ENCODE measurements at regions not wholly inside any gene's neighbourhood (a gene's known extent, or its start where the extent isn't known, plus 50 kb on each side); places are given as distances from the start of the nearest gene placed in this dataset.

DNA sequence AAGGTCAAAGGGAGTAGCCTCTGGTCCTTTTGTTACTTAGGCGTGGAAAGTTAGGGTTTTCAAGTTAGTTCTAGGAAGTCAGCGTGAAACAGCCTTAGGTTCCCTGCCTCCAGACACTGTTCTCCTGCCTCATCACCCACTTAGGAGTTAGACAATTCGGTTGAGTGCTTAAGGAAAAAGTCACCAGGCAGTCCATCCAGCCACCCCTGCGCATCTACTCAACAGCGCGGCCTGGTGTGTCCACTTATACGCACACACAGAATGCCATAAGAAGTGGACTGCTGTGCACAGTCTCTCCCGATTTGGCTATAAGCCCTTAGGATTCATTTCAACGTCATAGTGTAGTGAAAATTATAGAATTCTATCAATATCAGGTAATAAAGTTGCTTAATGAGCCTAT, 470.8 kb upstream of the TNP1 start:
- TF ChIP-seq POLR2A (IDR thresholded peaks at IDR 0.05; ENCODE audit: low read depth, low read length) (no peak), PAX5 (IDR thresholded peaks at IDR 0.05; ENCODE audit: insufficient read depth, low read length, severe bottlenecking) (no peak), POU2F2 (IDR thresholded peaks at IDR 0.05; ENCODE audit: low read depth, low read length) (no peak), POLR2AphosphoS5 (IDR thresholded peaks at IDR 0.05; ENCODE audit: low read depth, low read length) (no peak), SPI1 (IDR thresholded peaks at IDR 0.05; ENCODE audit: low read depth, low read length) (no peak), TAF1 (IDR thresholded peaks at IDR 0.05; ENCODE audit: low read depth, low read length) (no peak)
- FAIRE-seq (no peak), DNase-seq (ENCODE audit: insufficient read length, low spot score) (no peak)

DNA sequence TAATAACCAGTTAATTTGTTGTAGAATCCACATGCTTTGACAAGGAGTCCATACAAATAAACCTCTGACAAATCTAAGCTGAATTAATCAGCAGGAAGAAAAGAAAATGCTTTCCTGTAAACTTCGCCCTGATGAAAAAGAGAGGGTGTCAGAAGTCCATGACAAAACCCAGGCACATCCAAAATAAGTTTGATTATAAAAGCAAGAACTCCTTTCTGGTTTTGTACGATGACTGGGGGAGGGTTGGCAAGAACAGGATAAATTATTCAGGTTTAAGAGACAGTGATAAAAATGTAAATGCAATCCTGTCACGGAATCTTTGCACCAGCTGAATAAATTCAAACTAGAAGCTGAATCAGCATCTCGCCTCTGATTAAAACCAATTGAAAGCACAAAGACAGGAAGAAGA, 469.2 kb upstream of the TNP1 start:
- TF ChIP-seq POU2F2 (IDR thresholded peaks at IDR 0.05; ENCODE audit: low read depth, low read length) (no peak), TAF1 (IDR thresholded peaks at IDR 0.05; ENCODE audit: low read depth, low read length) (no peak), POLR2A (IDR thresholded peaks at IDR 0.05; ENCODE audit: low read depth, low read length) (no peak), PAX5 (IDR thresholded peaks at IDR 0.05; ENCODE audit: insufficient read depth, low read length, severe bottlenecking) (no peak), SPI1 (IDR thresholded peaks at IDR 0.05; ENCODE audit: low read depth, low read length) (no peak), POLR2AphosphoS5 (IDR thresholded peaks at IDR 0.05; ENCODE audit: low read depth, low read length) (no peak)
- DNase-seq (ENCODE audit: insufficient read length, low spot score) (no peak), FAIRE-seq (no peak)

DNA sequence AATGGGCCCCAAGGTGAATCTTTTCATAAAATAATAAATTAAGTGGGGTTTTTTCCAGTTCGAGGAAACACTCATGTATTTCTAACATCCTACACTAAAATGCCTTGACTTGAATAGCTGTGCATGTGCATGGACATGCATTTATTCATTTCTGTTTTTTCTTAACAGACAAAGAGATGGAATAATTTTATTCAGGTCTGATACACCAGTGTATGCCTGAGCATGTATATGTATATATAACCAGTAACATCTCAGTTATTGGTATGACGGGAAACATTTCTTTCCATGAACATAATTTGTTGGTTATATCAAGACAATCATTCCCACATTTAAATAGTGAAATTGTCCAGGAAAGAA, 468.7 kb upstream of the TNP1 start:
- DNase-seq (ENCODE audit: insufficient read length, low spot score) (no peak), FAIRE-seq (no peak)

DNA sequence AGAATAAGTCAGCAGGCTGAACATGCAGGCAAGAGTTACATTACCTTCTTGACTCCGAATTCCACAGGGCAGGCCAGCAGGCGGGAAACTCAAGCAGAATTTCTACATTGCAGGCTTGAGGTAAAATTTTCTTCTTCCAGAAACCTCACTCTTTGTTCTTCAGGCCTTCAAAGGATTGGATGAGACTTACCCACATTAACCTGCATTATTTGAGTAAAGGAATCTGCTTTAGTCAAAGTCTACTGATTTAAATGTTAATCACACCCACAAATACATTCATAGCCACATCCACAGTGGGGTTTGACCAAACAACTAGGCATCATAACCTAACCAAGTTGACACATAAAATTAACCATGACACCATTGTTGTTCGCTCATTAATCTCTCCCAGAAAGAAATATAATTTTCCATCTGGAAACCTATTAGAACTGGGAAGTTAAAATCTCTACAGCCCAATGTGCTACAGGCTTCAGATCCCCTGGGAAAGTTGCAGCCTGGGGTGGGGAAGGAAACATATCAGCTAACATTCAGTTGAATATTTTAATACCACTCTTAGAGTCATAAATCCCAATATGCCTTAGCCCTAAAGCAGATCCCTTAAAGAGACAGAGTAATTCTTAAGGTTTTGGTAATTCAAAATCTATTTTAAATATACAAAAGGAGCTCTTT, 468.2 kb upstream of the TNP1 start:
- no peak for DNase-seq (ENCODE audit: insufficient read length, low spot score)
- FAIRE-seq = no peak
- TF ChIP-seq POLR2AphosphoS5 (IDR thresholded peaks at IDR 0.05; ENCODE audit: low read depth, low read length) = no peak
- TF ChIP-seq SPI1 (IDR thresholded peaks at IDR 0.05; ENCODE audit: low read depth, low read length) = no peak
- no peak for TF ChIP-seq TAF1 (IDR thresholded peaks at IDR 0.05; ENCODE audit: low read depth, low read length)
- TF ChIP-seq PAX5 (IDR thresholded peaks at IDR 0.05; ENCODE audit: insufficient read depth, low read length, severe bottlenecking) = no peak
- no peak for TF ChIP-seq POLR2A (IDR thresholded peaks at IDR 0.05; ENCODE audit: low read depth, low read length)
- no peak for TF ChIP-seq POU2F2 (IDR thresholded peaks at IDR 0.05; ENCODE audit: low read depth, low read length)

More for the DNA sequence above, 468.7 kb upstream of the TNP1 start:
- TF ChIP-seq PAX5 (IDR thresholded peaks at IDR 0.05; ENCODE audit: insufficient read depth, low read length, severe bottlenecking) (no peak), POLR2AphosphoS5 (IDR thresholded peaks at IDR 0.05; ENCODE audit: low read depth, low read length) (no peak), POU2F2 (IDR thresholded peaks at IDR 0.05; ENCODE audit: low read depth, low read length) (no peak), TAF1 (IDR thresholded peaks at IDR 0.05; ENCODE audit: low read depth, low read length) (no peak), SPI1 (IDR thresholded peaks at IDR 0.05; ENCODE audit: low read depth, low read length) (no peak), POLR2A (IDR thresholded peaks at IDR 0.05; ENCODE audit: low read depth, low read length) (no peak)

DNA sequence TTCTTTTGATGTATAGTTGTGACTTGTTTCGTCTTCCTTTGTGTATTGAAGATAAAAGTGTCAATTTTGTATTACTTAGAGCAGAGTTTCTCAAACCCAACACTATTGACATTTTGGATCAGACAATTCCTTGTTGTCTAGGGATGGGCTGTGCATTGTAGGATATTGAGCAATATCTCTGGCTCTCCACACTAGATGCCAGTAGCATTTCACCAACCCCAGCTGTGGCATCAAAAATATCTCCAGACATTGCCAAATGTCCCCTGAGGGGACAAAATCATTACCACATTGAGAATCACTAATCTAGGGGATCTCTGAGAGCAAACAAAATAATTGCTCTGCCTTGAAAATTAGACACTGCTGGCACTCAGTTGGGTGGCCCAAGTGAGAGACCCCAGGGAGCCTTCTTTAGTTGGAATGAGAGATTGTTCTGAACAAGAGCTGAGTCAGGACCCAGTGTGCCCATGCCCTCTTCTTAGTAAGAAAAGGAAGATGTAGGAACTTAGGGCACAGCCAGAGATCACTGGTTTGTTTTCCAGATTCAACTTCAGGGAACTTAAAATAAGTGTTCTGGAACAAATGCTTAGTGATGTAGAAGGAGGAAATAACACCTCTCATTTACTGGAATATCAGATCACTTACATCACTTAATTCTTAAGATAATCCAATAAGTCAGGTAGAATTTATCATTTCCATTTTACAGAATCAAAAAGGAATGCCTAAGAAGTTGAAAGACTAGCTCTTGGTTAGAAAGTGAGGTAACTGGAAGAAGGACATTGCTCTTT, 466.6 kb upstream of the TNP1 start:
- FAIRE-seq (no peak), DNase-seq (ENCODE audit: insufficient read length, low spot score) (no peak)
- TF ChIP-seq POU2F2 (IDR thresholded peaks at IDR 0.05; ENCODE audit: low read depth, low read length) (no peak), POLR2A (IDR thresholded peaks at IDR 0.05; ENCODE audit: low read depth, low read length) (no peak), SPI1 (IDR thresholded peaks at IDR 0.05; ENCODE audit: low read depth, low read length) (no peak), POLR2AphosphoS5 (IDR thresholded peaks at IDR 0.05; ENCODE audit: low read depth, low read length) (no peak), TAF1 (IDR thresholded peaks at IDR 0.05; ENCODE audit: low read depth, low read length) (no peak), PAX5 (IDR thresholded peaks at IDR 0.05; ENCODE audit: insufficient read depth, low read length, severe bottlenecking) (no peak)

DNA sequence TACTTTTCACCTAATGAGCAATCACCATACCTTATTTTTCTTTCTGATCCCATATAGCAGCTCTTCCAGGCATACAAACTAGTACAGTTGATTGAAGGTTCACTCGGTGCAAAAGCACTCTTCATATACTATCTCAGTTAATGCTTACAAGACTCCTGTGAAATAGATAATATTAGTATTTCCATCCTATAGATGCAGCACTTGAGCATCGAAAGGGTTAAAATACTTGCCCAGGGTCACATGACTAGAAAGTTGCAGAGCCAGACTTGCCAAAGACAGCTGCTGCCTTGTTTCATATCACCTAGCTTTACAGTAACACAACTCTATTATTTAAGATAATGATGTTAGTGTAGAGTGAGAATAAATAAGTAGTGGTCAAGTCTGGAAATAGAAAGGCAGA, 466.0 kb upstream of the TNP1 start:
- no peak for TF ChIP-seq POLR2A (IDR thresholded peaks at IDR 0.05; ENCODE audit: low read depth, low read length)
- TF ChIP-seq TAF1 (IDR thresholded peaks at IDR 0.05; ENCODE audit: low read depth, low read length) = no peak
- TF ChIP-seq POLR2AphosphoS5 (IDR thresholded peaks at IDR 0.05; ENCODE audit: low read depth, low read length) = no peak
- no peak for TF ChIP-seq POU2F2 (IDR thresholded peaks at IDR 0.05; ENCODE audit: low read depth, low read length)
- no peak for TF ChIP-seq PAX5 (IDR thresholded peaks at IDR 0.05; ENCODE audit: insufficient read depth, low read length, severe bottlenecking)
- TF ChIP-seq SPI1 (IDR thresholded peaks at IDR 0.05; ENCODE audit: low read depth, low read length) = no peak
- no peak for DNase-seq (ENCODE audit: insufficient read length, low spot score)

DNA sequence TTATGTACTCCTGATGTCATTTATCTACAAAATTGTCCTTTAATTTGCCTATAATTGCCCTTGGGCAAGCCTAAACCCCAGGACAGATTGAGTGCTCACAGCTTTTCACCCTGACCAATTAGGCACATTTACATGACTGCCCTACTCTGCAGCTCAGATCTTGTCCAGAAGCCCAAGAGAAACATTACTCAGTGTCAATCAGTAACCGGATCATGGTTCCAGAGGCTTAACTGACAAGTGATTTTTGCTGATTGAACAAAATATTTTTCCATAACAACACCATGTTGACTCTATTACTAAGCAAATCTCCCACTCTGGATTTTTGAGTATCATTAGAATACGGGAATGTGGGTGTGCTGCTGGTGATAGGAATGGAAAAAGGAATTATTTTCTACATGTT, 465.4 kb upstream of the TNP1 start:
- no peak for DNase-seq (ENCODE audit: insufficient read length, low spot score)
- FAIRE-seq = no peak
- TF ChIP-seq TAF1 (IDR thresholded peaks at IDR 0.05; ENCODE audit: low read depth, low read length) = no peak
- TF ChIP-seq SPI1 (IDR thresholded peaks at IDR 0.05; ENCODE audit: low read depth, low read length) = no peak
- no peak for TF ChIP-seq POLR2AphosphoS5 (IDR thresholded peaks at IDR 0.05; ENCODE audit: low read depth, low read length)
- no peak for TF ChIP-seq PAX5 (IDR thresholded peaks at IDR 0.05; ENCODE audit: insufficient read depth, low read length, severe bottlenecking)
- no peak for TF ChIP-seq POU2F2 (IDR thresholded peaks at IDR 0.05; ENCODE audit: low read depth, low read length)
- TF ChIP-seq POLR2A (IDR thresholded peaks at IDR 0.05; ENCODE audit: low read depth, low read length) = no peak

More for the DNA sequence above, 466.0 kb upstream of the TNP1 start:
- FAIRE-seq = no peak

DNA sequence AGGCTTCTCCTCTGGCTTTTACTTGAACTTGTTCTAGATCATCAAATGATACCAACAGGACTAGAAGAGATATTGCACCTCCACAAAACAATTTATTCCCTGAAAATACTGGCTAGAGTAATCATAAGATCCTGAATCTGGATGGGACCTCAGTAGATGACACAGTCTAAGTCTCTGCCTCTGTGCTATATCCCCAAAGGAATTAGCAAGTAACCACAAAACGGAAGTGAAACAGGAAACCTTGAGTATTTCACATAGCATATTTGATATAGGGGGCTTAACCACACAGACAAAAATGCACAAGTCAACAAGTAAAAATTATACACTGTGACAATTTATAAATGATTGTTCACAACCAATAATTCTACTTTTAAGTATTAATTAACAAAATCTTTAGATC, 456.9 kb upstream of the TNP1 start:
- peak; percentile 95 for TF ChIP-seq SPI1 (IDR thresholded peaks at IDR 0.05; ENCODE audit: low read depth, low read length)
- no peak for TF ChIP-seq POLR2AphosphoS5 (IDR thresholded peaks at IDR 0.05; ENCODE audit: low read depth, low read length)
- DNase-seq (ENCODE audit: insufficient read length, low spot score) = peak; percentile 39
- peak; percentile 80 for FAIRE-seq

DNA sequence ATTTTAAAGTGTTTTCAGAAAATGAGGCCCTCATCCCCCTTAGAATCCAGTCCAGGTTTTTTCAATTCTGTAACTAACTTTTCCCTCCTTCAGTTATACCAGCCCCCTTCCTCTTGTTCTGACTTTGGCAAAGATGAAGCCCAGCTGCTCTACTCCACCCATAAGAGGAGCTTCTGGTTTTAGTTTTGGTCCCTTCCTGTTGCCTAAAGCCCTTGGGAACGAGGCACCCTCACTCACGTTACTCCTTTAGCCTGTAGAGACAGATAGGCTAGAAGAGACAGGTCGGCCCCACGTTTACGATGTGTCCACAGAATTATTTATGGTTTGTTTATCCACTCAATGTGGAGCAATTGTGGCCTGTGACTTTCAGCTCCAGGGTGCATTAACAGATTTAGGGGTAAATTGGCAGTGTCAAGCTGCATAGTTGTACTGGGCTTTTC, 454.2 kb upstream of the TNP1 start:
- TF ChIP-seq POLR2AphosphoS5 (IDR thresholded peaks at IDR 0.05; ENCODE audit: low read depth, low read length) (no peak), TAF1 (IDR thresholded peaks at IDR 0.05; ENCODE audit: low read depth, low read length) (no peak), PAX5 (IDR thresholded peaks at IDR 0.05; ENCODE audit: insufficient read depth, low read length, severe bottlenecking) (no peak), POU2F2 (IDR thresholded peaks at IDR 0.05; ENCODE audit: low read depth, low read length) (no peak), SPI1 (IDR thresholded peaks at IDR 0.05; ENCODE audit: low read depth, low read length) (no peak), POLR2A (IDR thresholded peaks at IDR 0.05; ENCODE audit: low read depth, low read length) (no peak)
- no peak for DNase-seq (ENCODE audit: insufficient read length, low spot score)
- FAIRE-seq = no peak
